ENCODE measurements at regions not wholly inside any gene's neighbourhood (a gene's known extent, or its start where the extent isn't known, plus 50 kb on each side); places are given as distances from the start of the nearest gene placed in this dataset.

GRCh38 chr6:92623431-92623830 lies 795.9 kb downstream of the EPHA7 start:
- Histone ChIP-seq H2BK20ac (ENCODE audit: low read length) (no peak overlapping the region), H2BK15ac (ENCODE audit: low read length) (no peak overlapping the region), H3K4ac (replicated peaks; ENCODE audit: insufficient read length, low read depth, low read length) (no peak overlapping the region), H3K23ac (ENCODE audit: insufficient read length) (no peak overlapping the region), H4K91ac (replicated peaks; ENCODE audit: insufficient read length, low read length) (no peak overlapping the region), H3K23me2 (ENCODE audit: low read depth, low read length) (no peaks in the 10 kb centered on the region), H3K9ac (replicated peaks in 1 of 4; ENCODE audit: extremely low read depth in 1 of 4, low read depth in 3 of 4, low read length in 3 of 4) (no peak overlapping the region), H3K4me1 (replicated peaks in 1 of 4; ENCODE audit: control insufficient read depth in 3 of 4, insufficient read depth in 4 of 4, low read length in 3 of 4) (no peaks in the 10 kb centered on the region), H2AK5ac (ENCODE audit: low read depth, low read length) (no peak overlapping the region), H4K8ac (ENCODE audit: extremely low read depth, insufficient read depth, low read length) (no peak overlapping the region), H3K4me3 (ENCODE audit: extremely low read depth in 1 of 4, insufficient read depth in 2 of 4, low read depth in 3 of 4, low read length in 4 of 4) (no peak overlapping the region), H4K5ac (ENCODE audit: insufficient read length, low read depth, low read length) (no peak overlapping the region), H3K79me1 (ENCODE audit: low read depth, low read length) (no peaks in the 10 kb centered on the region), H3K79me2 (ENCODE audit: control insufficient read depth in 1 of 2, insufficient read depth in 2 of 2, low read length in 2 of 2) (no peaks in the 10 kb centered on the region), H3K27ac (ENCODE audit: low read depth, low read length) (no peak overlapping the region), H3K56ac (replicated peaks; ENCODE audit: insufficient read length, low read depth, low read length) (no peak overlapping the region), H3K9me3 (ENCODE audit: insufficient read depth in 2 of 2, low read depth in 1 of 2, low read length in 1 of 2) (no peaks in the 10 kb centered on the region), H2BK12ac (ENCODE audit: low read depth, low read length) (no peak overlapping the region), H3K36me3 (ENCODE audit: control insufficient read depth in 2 of 4, insufficient read depth in 4 of 4, low read length in 3 of 4) (no peaks in the 10 kb centered on the region), H2BK120ac (replicated peaks; ENCODE audit: low read depth, low read length) (no peak overlapping the region), H3K4me2 (ENCODE audit: insufficient read depth in 1 of 2, low read depth in 2 of 2, low read length in 2 of 2) (no peak overlapping the region), H3K18ac (ENCODE audit: extremely low read depth, low read length) (no peak overlapping the region), H2BK5ac (ENCODE audit: low read depth, low read length) (no peak overlapping the region), H3K27me3 (replicated peaks in 1 of 4; ENCODE audit: control insufficient read depth in 3 of 4, extremely low read depth in 1 of 4, insufficient read depth in 3 of 4, low read length in 3 of 4) (no peaks in the 10 kb centered on the region), H4K20me1 (replicated peaks in 1 of 2; ENCODE audit: control insufficient read depth in 1 of 2, insufficient read depth in 2 of 2, low read length in 2 of 2) (no peaks in the 10 kb centered on the region), H3K14ac (ENCODE audit: insufficient read length) (no peak overlapping the region), H2AFZ (ENCODE audit: low read length) (no peak overlapping the region)
- WGBS, 2 experiments (ENCODE audit: extremely low coverage in 1 of 2, insufficient coverage in 1 of 2, insufficient read length in 1 of 2, insufficient replicate concordance in 2 of 2, low coverage in 1 of 2, low lambda C conversion rate in 2 of 2, missing lambda C conversion rate in 1 of 2) = 81% methylated on average over 2 of the region's 2 CpGs; no CpG with 5 or more reads in 1 of the 2 experiments
- ChIA-PET CTCF (ENCODE audit: partially characterized antibody) (interaction anchor here (1.0 kb wide), 1 partner anchor 397 kb away, joined by 3 read pairs; no protein-coding TSS in a partner anchor), POLR2A (ENCODE audit: partially characterized antibody) (no interaction called here)
- DNase-seq (ENCODE audit: low read depth in 1 of 2, low spot score in 2 of 2) = no peak
- FAIRE-seq = no peak
- no peak for TF ChIP-seq SUZ12 (IDR thresholded peaks at IDR 0.05; ENCODE audit: low read length)
- no peak for TF ChIP-seq ATF2 (IDR thresholded peaks at IDR 0.05; ENCODE audit: low read length)
- TF ChIP-seq SP4 (IDR thresholded peaks at IDR 0.05; ENCODE audit: low read length) = no peak
- TF ChIP-seq GABPA (IDR thresholded peaks at IDR 0.05; ENCODE audit: borderline replicate concordance, insufficient read depth, low read length) = no peak
- TF ChIP-seq ZNF274 (IDR thresholded peaks at IDR 0.05; ENCODE audit: borderline replicate concordance, extremely low read depth, low read length) = no peak
- no peak for TF ChIP-seq CTBP2 (IDR thresholded peaks at IDR 0.05; ENCODE audit: borderline replicate concordance, insufficient read depth, insufficient read length, low read length)
- TF ChIP-seq MAX (IDR thresholded peaks at IDR 0.05) = no peak
- TF ChIP-seq EGR1 (IDR thresholded peaks at IDR 0.05; ENCODE audit: borderline replicate concordance, low read depth, low read length) = no peak
- TF ChIP-seq TAF7 (optimal IDR thresholded peaks at IDR 0.05; ENCODE audit: borderline replicate concordance, low read depth, low read length) = no peak
- TF ChIP-seq POU5F1 (IDR thresholded peaks at IDR 0.05; ENCODE audit: low read depth, low read length) = no peak
- TF ChIP-seq EP300 (IDR thresholded peaks at IDR 0.05; ENCODE audit: borderline replicate concordance in 1 of 2, low read depth in 2 of 2, low read length in 2 of 2) = no peak
- TF ChIP-seq NANOG (IDR thresholded peaks at IDR 0.05; ENCODE audit: insufficient read depth, low read depth, low read length, poor library complexity, severe bottlenecking) = no peak

Data from H1 (cell line).